PC-3 (cell line): ENCODE measurements at regions not wholly inside any gene's neighbourhood (a gene's known extent, or its start where the extent isn't known, plus 50 kb on each side); places are given as distances from the start of the nearest gene placed in this dataset.

Experiments used
- EZH2 ChIP-seq: fragments of 300-600 bp; sonication (generic); IDR thresholded peaks from one replicate; pipeline ENCODE4 v1.6.1; 2017; ENCODE audit warnings: antibody characterized with exemption, mild to moderate bottlenecking, low read length; ENCODE audit not compliant: unreplicated experiment
- EZH2phosphoT487 ChIP-seq: fragments of 300-600 bp; sonication (generic); IDR thresholded peaks from 2 replicates; pipeline ENCODE4 v1.6.1; 2018; ENCODE audit warnings: mild to moderate bottlenecking, antibody characterized with exemption, low read length, borderline replicate concordance
- TF ChIP-seq, protein P1 (sequence below): fragments of 300-600 bp; sonication (generic); conservative IDR thresholded peaks from 2 replicates; pipeline ENCODE4 v1.5.1; 2017; ENCODE audit warnings: antibody characterized with exemption, low read depth, mild to moderate bottlenecking, low read length

DNA sequence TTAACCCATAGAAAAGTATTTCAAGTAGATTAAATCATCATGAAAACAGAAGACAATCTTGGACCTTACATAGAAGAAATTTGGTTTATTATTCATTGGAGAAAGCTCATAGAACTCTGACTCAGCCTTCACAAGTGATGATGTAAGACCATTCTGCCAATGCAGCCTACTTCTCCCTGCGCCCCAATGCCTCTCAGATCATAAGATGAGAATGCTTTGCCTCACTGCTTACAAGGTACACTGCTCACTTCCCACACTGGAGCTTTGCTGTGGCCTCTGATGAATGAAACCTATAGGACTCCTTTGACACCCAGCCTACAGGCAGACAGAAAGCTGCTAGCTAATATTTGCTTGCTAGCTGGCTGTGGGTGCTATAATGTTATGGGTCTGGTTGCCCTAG lies 569.4 kb upstream of the STEAP1 start:
- TF ChIP-seq, protein P1, sequence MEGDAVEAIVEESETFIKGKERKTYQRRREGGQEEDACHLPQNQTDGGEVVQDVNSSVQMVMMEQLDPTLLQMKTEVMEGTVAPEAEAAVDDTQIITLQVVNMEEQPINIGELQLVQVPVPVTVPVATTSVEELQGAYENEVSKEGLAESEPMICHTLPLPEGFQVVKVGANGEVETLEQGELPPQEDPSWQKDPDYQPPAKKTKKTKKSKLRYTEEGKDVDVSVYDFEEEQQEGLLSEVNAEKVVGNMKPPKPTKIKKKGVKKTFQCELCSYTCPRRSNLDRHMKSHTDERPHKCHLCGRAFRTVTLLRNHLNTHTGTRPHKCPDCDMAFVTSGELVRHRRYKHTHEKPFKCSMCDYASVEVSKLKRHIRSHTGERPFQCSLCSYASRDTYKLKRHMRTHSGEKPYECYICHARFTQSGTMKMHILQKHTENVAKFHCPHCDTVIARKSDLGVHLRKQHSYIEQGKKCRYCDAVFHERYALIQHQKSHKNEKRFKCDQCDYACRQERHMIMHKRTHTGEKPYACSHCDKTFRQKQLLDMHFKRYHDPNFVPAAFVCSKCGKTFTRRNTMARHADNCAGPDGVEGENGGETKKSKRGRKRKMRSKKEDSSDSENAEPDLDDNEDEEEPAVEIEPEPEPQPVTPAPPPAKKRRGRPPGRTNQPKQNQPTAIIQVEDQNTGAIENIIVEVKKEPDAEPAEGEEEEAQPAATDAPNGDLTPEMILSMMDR = no peak
- TF ChIP-seq EZH2phosphoT487 (no peak), EZH2 (no peak)
